ACHN (cell line): ENCODE measurements at regions not wholly inside any gene's neighbourhood (a gene's known extent, or its start where the extent isn't known, plus 50 kb on each side); places are given as distances from the start of the nearest gene placed in this dataset.

Experiments used
- DNase-seq: peaks from one replicate; pipeline ENCODE4 v3.0.0-alpha.2; 2015
- in situ Hi-C: cut with HindIII; loops from 2 replicates; pipeline ENCODE4 v1.10.0; 2017; ENCODE audit warnings: low sequenced_read_pairs, low pct_ligation_motif_present, low pct_unique_long_range_greater_than_20kb

- no peak for DNase-seq
- in situ Hi-C loops: no loop called here
Observed at GRCh38 chr9:129384491-129385210, 206.6 kb upstream of the IER5L start.

- in situ Hi-C loops: no loop called here
Observed at GRCh38 chr9:129383561-129384490, 205.8 kb upstream of the IER5L start.

DNA sequence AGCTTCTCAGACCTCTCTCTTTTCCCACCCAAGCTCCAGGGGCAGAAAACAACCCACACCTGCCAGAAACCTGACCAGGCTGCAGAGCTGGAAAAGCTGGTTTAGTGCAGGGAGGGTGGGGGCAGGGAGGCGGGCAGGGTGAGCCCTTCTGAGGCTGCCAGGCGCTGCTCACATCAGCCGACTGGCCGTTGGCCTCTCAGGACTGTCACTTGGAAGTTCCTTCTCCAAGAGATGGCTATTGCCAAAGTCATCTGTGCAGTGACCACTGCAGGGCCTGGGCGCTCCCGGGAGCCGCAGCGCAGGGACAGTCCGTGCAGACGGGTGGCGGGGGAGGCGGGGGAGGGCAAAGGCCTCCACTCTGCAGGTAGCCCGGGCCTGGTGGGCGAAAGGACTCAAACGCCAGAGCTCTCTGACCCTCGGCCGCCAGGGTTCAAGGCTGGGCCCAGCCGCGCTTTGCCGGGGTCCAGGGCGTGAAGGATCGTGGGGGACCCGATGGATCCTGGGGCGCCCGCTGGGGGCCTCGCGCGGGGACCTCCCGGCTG lies 205.0 kb upstream of the IER5L start:
- DNase-seq: no peak
- in situ Hi-C loops: no loop called here

More at GRCh38 chr9:129383561-129384490, 205.8 kb upstream of the IER5L start:
- DNase-seq: peak; percentile 4

GRCh38 chr9:129382281-129383018 lies 204.4 kb upstream of the IER5L start:
- DNase-seq: no peak
- in situ Hi-C loops: no loop called here

DNA sequence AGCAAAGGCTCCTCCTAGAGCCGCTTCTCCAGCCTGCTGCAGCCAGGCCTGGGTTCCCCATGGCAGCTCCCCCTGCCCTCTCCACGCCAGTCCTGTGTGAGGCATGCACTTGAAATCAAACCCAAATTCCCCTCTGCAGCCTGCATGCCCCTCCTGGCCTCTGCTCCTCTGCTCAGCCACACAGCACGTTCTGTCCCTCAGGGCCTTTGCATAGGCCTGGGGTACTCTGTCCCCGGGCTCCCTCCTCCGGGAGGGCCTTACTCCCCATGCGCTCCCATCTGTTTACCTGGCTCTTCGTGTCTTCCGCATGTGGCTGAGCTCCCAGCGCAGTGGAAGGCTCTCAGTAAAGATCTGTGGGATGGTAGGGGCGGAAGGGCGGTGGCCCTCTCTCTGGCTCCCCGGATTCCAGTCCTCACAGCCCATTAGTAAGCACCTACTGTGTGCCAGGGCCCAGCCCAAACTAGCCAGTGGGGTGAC lies 203.5 kb upstream of the IER5L start:
- in situ Hi-C loops: no loop called here
- DNase-seq: no peak

DNA sequence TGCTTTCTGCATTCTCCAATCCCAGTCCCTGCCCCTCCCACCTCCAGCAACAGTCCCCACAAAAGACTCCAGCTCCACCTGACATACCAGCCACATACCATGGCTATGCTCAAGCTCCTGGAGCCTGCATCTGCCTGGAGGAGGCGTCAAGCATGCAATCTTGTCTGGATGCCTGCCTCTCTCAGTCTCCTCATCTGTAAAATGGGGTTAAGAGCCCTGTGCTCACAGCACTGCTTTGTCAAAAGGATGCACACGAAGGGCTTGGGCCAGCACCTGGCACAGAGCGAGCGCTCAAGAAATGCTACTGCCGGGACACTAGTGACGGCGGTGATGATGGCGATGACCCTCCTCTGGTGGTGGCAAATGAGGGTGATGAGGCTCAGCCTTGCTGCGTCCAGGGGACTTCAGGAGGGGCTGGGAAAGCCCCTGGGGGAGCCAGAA lies 202.9 kb upstream of the IER5L start:
- DNase-seq: no peak
- in situ Hi-C loops: no loop called here

DNA sequence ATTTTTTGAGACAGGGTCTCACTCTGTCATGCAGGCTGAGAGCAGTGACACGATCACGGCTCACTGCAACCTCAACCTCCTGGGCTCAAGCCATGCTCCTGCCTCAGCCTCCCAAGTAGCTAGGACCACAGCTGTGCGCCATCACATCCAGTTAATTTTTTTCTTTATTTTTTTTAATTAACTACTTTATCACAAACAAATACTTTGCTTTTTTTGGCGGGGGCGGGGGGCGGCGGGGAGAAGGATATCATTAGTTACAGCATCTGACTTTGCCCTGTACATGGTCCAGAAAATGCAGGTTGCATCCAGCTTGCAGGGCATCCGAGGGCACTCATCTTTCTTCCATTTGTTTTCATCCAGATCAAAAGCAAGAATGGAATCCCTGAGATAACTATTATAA lies 201.8 kb upstream of the IER5L start:
- in situ Hi-C loops: no loop called here
- no peak for DNase-seq

DNA sequence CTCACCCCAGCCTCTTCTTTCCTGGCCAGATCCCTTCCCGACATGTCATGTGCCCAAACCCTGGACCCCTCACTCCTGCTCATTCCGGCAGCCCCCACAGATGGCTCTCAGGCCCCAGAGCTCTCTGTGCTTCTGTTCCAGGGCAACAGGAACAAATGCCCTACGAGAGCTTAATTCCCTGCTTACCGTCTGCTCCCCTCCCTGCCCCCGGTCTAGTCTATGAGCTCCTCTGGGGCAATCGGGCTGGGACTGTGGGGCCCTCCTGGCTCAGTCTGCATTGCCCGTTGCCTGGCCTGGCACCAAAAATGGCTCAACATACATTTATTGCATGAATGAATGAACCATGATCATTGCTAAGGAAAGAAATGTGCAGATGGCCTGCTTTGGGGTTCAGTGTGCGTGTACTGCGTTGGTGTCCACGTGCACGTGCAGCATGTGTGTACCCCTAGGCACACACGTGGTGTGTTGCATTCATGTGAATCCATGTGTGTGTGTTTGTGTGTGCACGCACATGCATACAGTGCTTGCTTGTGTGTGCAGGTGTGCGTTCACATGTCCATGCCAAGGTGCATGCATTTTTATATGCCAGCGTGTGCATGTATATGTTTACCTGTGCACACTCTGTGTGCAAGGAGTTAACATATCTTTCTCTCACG lies 201.2 kb upstream of the IER5L start:
- no peak for DNase-seq
- in situ Hi-C loops: no loop called here

DNA sequence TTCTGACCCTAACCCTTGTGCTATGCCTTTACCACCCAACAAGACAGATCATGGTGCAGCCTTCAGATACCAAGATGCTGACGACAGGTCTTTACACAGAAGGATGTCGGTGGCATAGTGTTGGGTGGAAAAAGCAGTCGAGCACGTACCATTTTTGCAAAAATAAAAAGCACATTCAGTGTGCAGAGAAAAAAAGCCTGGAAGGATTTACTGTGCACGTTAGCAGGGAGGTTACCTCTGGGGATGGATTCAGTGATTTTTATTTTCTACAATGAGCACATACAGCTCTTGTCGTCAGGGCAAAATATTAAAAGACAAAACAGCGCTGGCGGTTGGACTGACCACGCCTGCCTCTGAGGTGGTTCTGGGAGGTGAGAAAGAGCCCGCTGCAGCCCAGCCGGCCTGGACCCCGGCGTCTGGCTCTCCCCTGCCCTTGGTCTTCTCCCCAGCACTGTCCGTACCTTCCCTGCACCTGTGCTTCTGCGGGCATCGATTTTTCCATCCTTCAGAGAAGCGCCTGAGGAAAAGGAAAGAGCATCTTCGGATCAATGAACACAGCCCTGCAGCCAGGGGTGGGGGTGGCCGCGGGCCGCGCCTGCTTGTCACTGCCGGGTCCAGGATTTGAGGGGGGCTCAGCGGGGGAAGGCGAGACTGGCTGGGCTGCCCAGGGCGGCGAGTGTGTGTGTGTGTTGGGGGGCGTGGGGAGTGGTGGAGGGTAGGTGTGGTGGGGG lies 200.0 kb upstream of the IER5L start:
- in situ Hi-C loops: no loop called here
- no peak for DNase-seq

- DNase-seq: no peak
- in situ Hi-C loops: no loop called here
Observed at GRCh38 chr9:129377181-129377580, 199.1 kb upstream of the IER5L start.

DNA sequence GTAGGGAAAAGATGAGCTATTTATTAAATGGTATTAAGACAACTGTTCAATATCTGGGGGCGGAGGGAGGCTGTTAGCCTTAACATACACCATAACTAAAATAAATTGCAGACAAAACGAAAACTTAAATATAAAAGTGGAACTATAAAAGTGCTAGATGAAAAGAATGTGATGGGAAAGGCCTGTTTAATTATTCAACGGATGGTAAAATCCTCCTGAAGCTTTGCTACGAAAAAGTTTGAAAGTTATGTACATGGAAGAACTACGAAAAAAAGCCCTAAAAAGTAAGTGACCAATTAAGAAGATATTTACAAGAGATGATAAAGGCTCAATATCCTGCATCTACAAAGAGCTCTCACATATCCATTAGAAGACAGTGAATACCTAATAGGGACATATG lies 197.8 kb upstream of the IER5L start:
- DNase-seq: no peak
- in situ Hi-C loops: no loop called here

GRCh38 chr9:129374651-129375050 lies 196.6 kb upstream of the IER5L start:
- in situ Hi-C loops: no loop called here
- no peak for DNase-seq

GRCh38 chr9:129374231-129374630 lies 196.2 kb upstream of the IER5L start:
- no peak for DNase-seq
- in situ Hi-C loops: no loop called here

DNA sequence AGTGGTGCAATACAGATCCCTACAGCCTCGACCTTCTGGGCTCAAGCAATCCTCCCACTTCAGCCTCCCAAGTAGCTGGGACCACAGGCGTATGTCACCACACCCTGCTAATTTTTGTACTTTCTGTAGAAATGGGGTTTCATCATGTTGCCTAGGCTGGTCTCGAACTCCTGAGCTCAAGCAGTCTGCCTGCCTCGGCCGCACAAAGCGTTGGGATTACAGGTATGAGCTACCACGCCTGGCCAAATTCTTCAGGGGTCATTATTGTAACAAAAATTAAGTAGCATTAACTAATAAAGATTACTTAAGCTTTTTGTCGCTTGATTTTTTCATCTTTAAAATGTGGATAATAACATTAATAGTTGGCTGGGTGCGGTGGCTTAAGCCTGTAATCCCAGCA lies 195.3 kb upstream of the IER5L start:
- no peak for DNase-seq
- in situ Hi-C loops: no loop called here

DNA sequence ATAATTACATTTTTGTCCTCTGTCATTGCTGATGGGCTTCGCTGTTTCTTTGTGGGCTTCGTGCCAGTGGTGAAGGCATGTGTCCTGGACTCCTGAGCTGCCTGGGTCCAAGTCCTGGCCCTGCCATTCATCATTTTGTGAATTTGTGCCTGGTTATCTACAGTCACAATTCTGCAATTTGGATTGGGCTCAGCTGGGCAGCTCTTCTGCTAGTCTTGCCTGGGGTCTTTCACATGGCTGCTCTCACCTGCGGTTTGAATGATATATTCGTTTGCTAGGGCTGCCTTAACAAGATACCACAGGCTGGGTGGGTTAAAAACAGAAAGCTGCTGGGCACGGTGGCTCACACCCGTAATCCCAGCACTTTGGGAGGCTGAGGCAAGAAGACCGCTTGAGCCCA lies 192.7 kb upstream of the IER5L start:
- DNase-seq: no peak
- in situ Hi-C loops: no loop called here

GRCh38 chr9:129368444-129368978 lies 190.4 kb upstream of the IER5L start:
- DNase-seq: no peak
- in situ Hi-C loops: no loop called here

GRCh38 chr9:129367287-129367686 lies 189.2 kb upstream of the IER5L start:
- no peak for DNase-seq
- in situ Hi-C loops: no loop called here
